Endothelial cell (in vitro differentiated cells): ENCODE measurements at regions not wholly inside any gene's neighbourhood (a gene's known extent, or its start where the extent isn't known, plus 50 kb on each side); places are given as distances from the start of the nearest gene placed in this dataset.

Experiments used
- DNase-seq: peaks from one replicate; pipeline ENCODE4 v3.0.0; 2021; ENCODE audit warnings: low spot score
- H3K27ac Mint-ChIP-seq: one replicate; pipeline ENCODE4 v1.8.0; 2021; ENCODE audit warnings: mixed read lengths, inconsistent platforms; ENCODE audit not compliant: unreplicated experiment
- H3K27me3 Mint-ChIP-seq: one replicate; pipeline ENCODE4 v1.8.0; 2021; ENCODE audit warnings: mild to moderate bottlenecking, moderate library complexity, mixed read lengths, inconsistent platforms; ENCODE audit not compliant: unreplicated experiment
- H3K36me3 Mint-ChIP-seq: one replicate; pipeline ENCODE4 v1.8.0; 2021; ENCODE audit warnings: mild to moderate bottlenecking, low read depth, mixed read lengths, inconsistent platforms; ENCODE audit not compliant: unreplicated experiment
- H3K4me1 Mint-ChIP-seq: one replicate; pipeline ENCODE4 v1.8.0; 2021; ENCODE audit warnings: mild to moderate bottlenecking, mixed read lengths, inconsistent platforms; ENCODE audit not compliant: unreplicated experiment
- H3K4me3 Mint-ChIP-seq: one replicate; pipeline ENCODE4 v1.8.0; 2021; ENCODE audit warnings: mild to moderate bottlenecking, mixed read lengths, inconsistent platforms; ENCODE audit not compliant: unreplicated experiment
- H3K9me3 Mint-ChIP-seq: one replicate; pipeline ENCODE4 v1.8.0; 2021; ENCODE audit warnings: mixed read lengths, inconsistent platforms; ENCODE audit not compliant: unreplicated experiment
- TF ChIP-seq, protein P1 (sequence below): fragments of 200-600 bp; sonication (generic); IDR thresholded peaks from one replicate; pipeline ENCODE4 v1.5.0; 2021; ENCODE audit warnings: antibody characterized with exemption; ENCODE audit not compliant: unreplicated experiment

DNA sequence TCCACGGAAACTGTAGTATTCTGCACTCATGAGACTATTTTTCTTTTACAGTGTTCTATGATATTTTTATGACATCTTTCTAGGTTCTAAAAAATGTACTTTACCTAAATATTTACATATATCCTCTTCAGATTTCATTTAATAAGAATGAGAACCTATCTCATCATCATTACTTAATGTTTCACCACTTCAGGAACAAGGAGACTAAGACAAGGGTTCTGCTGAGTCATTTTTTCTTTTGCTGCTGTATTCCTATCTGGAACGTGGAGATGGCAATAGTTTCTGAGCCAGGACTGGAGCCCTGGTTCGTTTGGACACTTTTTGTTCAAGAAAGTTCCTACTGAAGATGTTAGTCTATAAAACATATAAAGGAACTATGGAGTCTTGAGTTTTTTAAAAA lies 258.2 kb upstream of the MAP3K1 start:
- TF ChIP-seq, protein P1, sequence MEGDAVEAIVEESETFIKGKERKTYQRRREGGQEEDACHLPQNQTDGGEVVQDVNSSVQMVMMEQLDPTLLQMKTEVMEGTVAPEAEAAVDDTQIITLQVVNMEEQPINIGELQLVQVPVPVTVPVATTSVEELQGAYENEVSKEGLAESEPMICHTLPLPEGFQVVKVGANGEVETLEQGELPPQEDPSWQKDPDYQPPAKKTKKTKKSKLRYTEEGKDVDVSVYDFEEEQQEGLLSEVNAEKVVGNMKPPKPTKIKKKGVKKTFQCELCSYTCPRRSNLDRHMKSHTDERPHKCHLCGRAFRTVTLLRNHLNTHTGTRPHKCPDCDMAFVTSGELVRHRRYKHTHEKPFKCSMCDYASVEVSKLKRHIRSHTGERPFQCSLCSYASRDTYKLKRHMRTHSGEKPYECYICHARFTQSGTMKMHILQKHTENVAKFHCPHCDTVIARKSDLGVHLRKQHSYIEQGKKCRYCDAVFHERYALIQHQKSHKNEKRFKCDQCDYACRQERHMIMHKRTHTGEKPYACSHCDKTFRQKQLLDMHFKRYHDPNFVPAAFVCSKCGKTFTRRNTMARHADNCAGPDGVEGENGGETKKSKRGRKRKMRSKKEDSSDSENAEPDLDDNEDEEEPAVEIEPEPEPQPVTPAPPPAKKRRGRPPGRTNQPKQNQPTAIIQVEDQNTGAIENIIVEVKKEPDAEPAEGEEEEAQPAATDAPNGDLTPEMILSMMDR, result no peak
- Mint-ChIP-seq H3K36me3 (no peaks in the 10 kb centered on the region), H3K4me3 (no peak overlapping the region), H3K27ac (no peak overlapping the region), H3K27me3 (no peaks in the 10 kb centered on the region), H3K9me3 (no peaks in the 10 kb centered on the region), H3K4me1 (no peaks in the 10 kb centered on the region)
- DNase-seq, result no peak

DNA sequence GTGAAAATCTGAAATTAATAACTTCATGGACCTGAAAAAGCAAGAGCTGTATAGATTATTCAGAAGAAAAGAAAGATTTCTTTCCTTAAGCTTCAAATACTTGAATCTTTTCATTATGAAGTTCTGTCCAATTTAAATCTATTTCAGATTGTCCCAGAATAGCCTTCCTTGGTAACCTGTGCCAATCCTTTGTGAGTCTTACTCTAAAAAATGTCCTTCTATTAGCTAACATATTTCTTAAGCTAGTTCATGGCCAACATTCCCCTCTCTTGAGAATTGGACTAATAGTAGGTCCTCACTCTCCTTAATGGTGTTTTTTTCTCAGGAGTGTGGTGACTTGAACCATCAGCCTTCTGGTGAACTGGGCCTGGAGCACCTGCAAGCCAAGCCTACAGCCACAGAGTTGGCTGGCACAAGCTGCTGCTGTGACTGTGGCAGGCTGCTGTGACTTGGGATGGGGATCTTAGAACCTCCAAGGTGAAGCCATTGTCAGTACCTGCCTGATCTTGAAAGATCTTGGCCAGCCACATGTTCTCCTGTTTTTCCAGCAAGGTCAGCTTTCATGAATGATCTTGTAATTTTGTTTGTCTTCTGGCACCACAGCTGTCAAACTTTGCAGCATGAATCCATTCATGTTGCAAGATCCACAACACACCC lies 262.6 kb upstream of the MAP3K1 start:
- Mint-ChIP-seq H3K4me1 (peaks cover 9% of the 10 kb centered on the region), H3K27ac (no peak overlapping the region), H3K9me3 (no peaks in the 10 kb centered on the region), H3K27me3 (no peaks in the 10 kb centered on the region), H3K4me3 (no peak overlapping the region), H3K36me3 (no peaks in the 10 kb centered on the region)
- no peak for DNase-seq
- TF ChIP-seq, protein P1, result no peak

DNA sequence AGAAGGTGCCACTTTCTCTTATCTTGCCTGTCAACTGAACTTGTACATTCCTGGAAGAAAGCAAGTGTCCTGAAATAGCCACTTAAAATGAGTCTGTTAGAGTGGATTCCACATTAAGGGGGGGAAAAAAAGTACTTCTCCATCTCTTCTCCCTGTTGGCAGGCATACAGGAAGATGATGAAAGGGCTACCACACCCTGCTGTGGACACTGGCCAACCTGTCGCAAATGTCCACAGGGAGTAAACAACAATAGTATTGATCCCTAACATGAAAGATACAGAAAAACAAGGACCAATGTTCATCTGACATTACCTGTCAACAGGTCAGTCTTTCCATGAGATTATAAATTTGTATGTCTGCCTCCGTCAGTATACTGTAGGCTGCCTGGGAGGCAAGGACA lies 265.1 kb upstream of the MAP3K1 start:
- H3K9me3 Mint-ChIP-seq, result no peaks in the 10 kb centered on the region
- H3K27ac Mint-ChIP-seq, result no peak overlapping the region
- H3K36me3 Mint-ChIP-seq, result no peaks in the 10 kb centered on the region
- TF ChIP-seq, protein P1, result no peak
- no peaks in the 10 kb centered on the region for H3K27me3 Mint-ChIP-seq
- peaks cover 15% of the 10 kb centered on the region for H3K4me1 Mint-ChIP-seq
- no peak for DNase-seq
- no peak overlapping the region for H3K4me3 Mint-ChIP-seq

DNA sequence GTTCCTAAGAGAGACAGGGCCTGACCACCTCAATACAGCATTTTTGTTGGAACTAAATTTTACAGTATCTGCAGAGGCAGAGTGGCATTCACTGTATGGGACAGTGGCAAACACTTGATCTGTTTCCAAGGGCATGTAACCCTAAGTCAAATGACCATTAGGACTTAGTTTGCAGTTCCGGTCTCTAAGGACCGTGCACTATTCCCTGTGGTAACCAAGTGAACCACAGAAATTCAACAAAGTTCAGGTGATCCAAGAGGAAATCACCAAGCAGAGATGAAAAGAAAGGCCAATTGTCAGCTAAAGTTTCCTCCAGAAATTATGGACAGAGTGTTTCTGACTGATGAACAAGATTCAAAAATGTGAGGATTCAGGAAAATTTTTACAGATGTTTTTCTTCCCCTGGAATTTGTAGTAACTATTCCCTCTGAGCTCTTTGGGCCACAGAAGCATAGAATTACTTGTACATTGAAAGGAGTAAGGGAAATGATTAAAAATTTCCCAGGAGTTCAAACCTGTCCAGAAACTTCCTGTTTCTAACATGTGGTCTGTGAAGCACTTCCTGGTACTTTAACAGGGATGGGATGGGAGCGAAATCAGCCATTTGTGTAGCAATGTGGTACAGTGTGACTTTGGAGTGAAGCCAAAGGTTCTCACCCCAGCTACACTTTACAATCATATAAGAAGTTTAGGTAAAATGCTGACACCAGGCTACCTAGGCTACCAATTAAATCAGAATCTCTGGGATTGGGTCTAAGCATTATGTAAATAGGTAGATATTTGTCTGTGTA lies 266.1 kb upstream of the MAP3K1 start:
- Mint-ChIP-seq H3K27ac (peak overlapping the region; percentile 20), H3K36me3 (no peaks in the 10 kb centered on the region), H3K9me3 (no peaks in the 10 kb centered on the region), H3K4me3 (no peak overlapping the region), H3K27me3 (no peaks in the 10 kb centered on the region), H3K4me1 (peaks cover 15% of the 10 kb centered on the region)
- no peak for DNase-seq
- TF ChIP-seq, protein P1, result no peak

DNA sequence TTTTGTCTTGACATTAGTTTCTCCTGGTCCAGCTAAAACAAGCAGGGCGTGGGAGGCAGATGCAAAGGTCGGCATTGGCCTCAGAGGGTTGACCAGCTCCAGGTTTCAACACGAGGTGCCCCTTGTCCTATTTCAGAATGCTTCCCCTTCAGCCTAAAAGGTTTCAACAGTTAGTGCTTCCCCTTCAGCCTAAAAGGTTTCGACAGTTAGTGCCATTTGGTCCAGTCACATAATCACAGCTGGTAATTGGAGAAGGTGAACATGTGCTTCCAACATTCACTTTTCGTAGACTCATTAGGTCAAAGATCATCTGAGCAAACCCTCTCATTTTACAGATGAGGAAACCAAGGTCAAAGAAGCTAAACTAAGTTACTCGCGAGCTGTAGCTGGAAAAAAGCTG lies 270.3 kb upstream of the MAP3K1 start:
- Mint-ChIP-seq H3K4me3 (no peak overlapping the region), H3K36me3 (no peaks in the 10 kb centered on the region), H3K4me1 (peaks cover 16% of the 10 kb centered on the region), H3K27me3 (no peaks in the 10 kb centered on the region), H3K27ac (no peak overlapping the region), H3K9me3 (no peaks in the 10 kb centered on the region)
- TF ChIP-seq, protein P1, result no peak
- DNase-seq, result no peak
